ENCODE measurements at regions not wholly inside any gene's neighbourhood (a gene's known extent, or its start where the extent isn't known, plus 50 kb on each side); places are given as distances from the start of the nearest gene placed in this dataset.
"Not testable (repeated sequence)": the region's sequence is repeated elsewhere in the genome, so short reads cannot be mapped to it uniquely, and the experiment has no call there.

DNA sequence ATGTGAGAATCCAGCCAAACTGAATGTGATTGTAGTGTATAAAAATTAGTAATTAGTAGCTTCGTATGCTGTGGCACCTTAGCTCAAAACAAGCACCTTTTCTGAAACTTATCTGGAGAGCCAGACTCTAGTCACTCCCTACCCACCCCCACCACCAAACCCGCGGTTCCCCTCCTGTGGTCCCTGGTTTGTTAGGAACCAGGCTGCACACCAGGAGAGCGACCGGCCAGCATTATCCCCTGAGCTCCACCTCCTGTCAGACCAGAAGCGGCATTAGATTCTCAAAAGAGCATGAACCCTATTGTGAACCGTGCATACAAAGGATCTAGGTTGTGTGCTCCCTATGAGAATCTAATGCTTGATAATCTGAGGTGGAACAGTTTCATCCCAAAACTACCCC is 498.6 kb downstream of the CHSY3 start:
- Mint-ChIP-seq H3K9me3 (peaks cover 3% of the 10 kb centered on the region), H3K27ac (no peak overlapping the region), H3K36me3 (no peaks in the 10 kb centered on the region), H3K4me1 (no peaks in the 10 kb centered on the region), H3K4me3 (no peak overlapping the region)
- no peak for ATAC-seq
- no peak for DNase-seq (ENCODE audit: low spot score in 2 of 2)

DNA sequence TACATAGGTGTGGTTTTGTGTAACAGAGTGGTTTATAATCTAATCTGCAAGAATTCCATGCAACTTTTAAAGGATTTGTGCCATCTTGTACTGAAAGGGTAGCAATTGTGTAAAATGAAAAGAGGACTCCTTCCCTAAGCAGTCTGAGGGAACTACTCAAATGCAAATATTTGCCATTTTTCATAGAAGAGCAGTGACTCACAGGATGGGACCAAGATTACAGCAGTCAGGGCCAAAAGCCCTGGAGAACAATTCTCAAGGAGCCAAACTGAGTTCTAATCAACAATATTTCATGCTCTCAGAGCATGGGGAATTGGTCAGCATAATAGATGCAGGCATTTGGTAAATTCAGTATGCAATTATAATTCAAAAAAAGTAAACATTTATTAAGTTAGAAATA is 495.8 kb downstream of the CHSY3 start:
- ATAC-seq, result no peak
- Mint-ChIP-seq H3K9me3 (no peaks in the 10 kb centered on the region), H3K27ac (no peak overlapping the region), H3K4me3 (no peak overlapping the region), H3K4me1 (no peaks in the 10 kb centered on the region), H3K36me3 (no peaks in the 10 kb centered on the region)
- no peak for DNase-seq (ENCODE audit: low spot score in 2 of 2)

DNA sequence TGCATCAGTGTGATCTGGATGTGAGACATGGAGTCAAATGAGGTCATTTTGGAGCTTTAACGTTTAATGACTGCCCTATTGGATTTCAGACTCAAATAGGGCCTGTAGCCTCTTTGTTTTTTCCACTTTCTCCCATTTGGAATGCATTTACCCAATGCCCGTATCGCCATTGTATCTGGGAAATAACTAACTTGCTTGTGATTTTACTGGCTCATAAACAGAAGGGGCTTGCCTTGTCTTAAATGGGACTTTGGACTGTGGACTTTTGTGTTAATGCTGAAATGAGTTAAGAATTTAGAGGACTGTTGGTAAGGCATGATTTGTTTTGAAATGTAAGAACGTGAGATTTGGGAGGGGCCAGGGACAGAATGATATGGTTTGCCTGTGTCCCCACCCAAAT is 494.6 kb downstream of the CHSY3 start:
- ATAC-seq (no peak), DNase-seq (ENCODE audit: low spot score in 2 of 2) (no peak)
- Mint-ChIP-seq H3K27ac (no peak overlapping the region), H3K36me3 (no peaks in the 10 kb centered on the region), H3K9me3 (no peaks in the 10 kb centered on the region), H3K4me1 (no peaks in the 10 kb centered on the region), H3K4me3 (no peak overlapping the region)

DNA sequence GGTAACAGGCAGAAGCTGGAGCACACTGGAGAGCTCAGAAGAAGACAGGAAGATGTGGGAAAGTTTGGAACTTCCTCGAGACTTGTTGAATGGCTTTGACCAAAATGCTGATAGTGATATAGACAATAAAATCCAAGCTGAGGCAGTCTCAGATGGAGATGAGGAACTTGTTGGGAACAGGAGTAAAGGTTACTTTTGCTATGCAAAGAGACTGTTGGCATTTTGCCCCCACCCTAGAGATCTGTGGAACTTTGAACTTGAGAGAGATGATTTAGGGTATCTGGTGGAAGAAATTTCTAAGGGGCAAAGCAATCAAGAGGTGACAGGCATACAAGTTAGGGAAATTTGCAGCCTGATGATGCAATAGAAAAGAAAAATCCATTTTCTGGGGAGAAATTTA is 493.5 kb downstream of the CHSY3 start:
- H3K9me3 Mint-ChIP-seq; H3K4me3 Mint-ChIP-seq; DNase-seq (ENCODE audit: low spot score in 2 of 2); H3K36me3 Mint-ChIP-seq; H3K27ac Mint-ChIP-seq; H3K4me1 Mint-ChIP-seq; ATAC-seq: not testable (repeated sequence)

DNA sequence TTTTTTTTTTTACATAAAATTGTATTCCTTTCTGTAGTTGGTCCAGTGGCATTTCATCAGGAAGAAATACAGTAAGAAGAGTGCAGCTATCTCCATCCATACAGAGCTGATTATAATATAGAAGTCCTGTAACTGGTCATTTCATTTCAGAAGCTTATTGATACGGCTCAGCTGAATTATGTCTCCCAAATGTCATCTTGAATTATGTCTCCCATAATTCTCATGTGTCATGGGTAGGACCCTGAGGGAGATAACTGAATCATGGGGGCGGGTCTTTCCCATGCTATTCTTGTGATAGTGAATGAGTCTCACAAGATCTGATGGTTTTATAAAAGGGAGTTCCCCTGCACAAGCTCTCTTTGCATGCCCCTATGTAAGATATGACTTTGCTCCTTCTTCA is 492.9 kb downstream of the CHSY3 start:
- ATAC-seq (no peak), DNase-seq (ENCODE audit: low spot score in 2 of 2) (no peak)
- Mint-ChIP-seq H3K27ac (no peak overlapping the region), H3K4me1 (no peaks in the 10 kb centered on the region), H3K36me3 (no peaks in the 10 kb centered on the region), H3K4me3 (no peak overlapping the region), H3K9me3 (no peaks in the 10 kb centered on the region)

DNA sequence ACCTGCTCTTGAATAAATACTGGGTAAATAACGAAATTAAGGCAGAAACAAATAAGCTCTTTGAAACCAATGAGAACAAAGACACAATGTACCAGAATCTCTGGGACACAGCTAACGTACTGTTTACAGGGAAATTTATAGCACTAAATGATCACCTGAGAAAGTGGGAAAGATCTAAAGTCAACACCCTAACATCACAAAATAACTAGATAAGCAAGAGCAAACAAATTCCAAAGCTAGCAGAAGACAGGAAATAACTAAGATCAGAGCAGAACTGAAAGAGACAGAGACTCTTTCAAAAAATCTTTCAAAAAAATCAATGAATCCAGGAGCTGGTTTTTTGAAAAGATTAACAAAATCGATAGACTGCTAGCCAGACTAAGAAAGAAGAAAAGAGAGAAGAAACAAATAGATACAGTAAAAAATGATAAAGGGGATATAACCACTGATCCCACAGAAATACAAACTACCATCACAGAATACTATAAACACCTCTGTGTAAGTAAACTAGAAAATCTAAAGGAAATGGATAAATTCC is 487.5 kb downstream of the CHSY3 start:
- not testable (repeated sequence) for ATAC-seq; H3K9me3 Mint-ChIP-seq; H3K4me3 Mint-ChIP-seq; DNase-seq (ENCODE audit: low spot score in 2 of 2); H3K36me3 Mint-ChIP-seq; H3K27ac Mint-ChIP-seq; H3K4me1 Mint-ChIP-seq

DNA sequence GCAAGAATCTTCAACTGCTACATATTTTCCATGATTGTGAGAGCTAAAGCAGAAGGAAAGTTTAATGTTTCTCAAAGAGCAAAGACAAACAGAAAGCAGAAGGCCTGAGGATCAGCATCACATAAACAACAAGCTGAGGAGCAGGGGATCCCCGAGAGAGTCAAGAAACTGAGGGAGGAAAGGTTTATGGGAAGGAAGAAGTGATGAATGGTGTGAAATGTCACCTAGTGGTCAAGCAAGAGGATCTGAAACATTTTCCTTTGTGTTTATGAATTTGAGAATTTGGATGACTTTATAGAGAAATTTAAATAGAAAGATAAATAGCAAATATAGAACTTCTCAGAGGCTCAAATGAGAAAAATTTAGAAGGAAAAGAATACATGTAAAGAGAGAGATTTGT is 481.9 kb downstream of the CHSY3 start:
- Mint-ChIP-seq H3K27ac (no peak overlapping the region), H3K9me3 (no peaks in the 10 kb centered on the region), H3K4me1 (no peaks in the 10 kb centered on the region), H3K4me3 (no peak overlapping the region), H3K36me3 (no peaks in the 10 kb centered on the region)
- ATAC-seq (no peak), DNase-seq (ENCODE audit: low spot score in 2 of 2) (no peak)

DNA sequence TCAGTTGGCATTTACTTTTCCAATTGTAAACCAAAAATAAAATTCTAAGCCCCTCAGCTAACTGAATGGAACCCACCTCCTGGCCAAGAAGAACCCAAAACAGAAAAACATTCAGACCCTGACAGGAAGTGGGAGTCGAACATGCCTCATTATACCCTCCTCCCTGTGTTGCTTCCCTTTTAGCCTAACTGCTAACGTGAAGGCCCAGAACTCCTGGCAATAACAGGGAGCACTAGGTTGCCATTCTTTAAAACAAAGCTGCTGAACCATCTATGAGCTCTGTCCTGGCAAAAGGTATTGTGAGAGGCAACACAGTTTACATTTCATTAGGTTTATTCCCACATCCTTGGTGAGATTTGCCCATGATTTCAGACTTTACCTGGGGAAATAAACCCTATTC is 481.4 kb downstream of the CHSY3 start:
- Mint-ChIP-seq H3K9me3 (no peaks in the 10 kb centered on the region), H3K4me3 (no peak overlapping the region), H3K27ac (no peak overlapping the region), H3K4me1 (no peaks in the 10 kb centered on the region), H3K36me3 (no peaks in the 10 kb centered on the region)
- DNase-seq (ENCODE audit: low spot score in 2 of 2) (no peak), ATAC-seq (no peak)

DNA sequence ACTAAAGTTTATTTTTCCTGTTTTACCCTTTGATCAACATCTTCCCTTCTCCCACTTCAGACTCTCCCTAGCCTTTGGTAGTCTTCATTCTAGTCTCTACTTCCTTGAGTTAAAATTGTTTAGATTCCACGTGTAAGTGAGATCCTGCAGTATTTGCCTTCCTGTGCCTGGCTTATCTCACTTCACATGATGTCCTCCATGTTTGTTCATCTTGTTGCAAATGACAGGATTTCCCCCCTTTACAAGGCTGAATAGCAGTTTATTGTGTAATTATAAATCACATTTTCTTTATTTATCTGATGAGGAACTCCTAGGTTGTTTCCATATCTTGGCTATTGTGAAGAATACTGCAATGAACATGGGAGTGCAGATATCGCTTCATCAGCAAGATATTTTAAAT is 461.7 kb downstream of the CHSY3 start:
- H3K4me1 Mint-ChIP-seq, result no peaks in the 10 kb centered on the region
- H3K36me3 Mint-ChIP-seq, result no peaks in the 10 kb centered on the region
- ATAC-seq, result no peak
- H3K9me3 Mint-ChIP-seq, result peaks cover 3% of the 10 kb centered on the region
- DNase-seq (ENCODE audit: low spot score in 2 of 2), result no peak
- no peak overlapping the region for H3K4me3 Mint-ChIP-seq
- H3K27ac Mint-ChIP-seq, result no peak overlapping the region

DNA sequence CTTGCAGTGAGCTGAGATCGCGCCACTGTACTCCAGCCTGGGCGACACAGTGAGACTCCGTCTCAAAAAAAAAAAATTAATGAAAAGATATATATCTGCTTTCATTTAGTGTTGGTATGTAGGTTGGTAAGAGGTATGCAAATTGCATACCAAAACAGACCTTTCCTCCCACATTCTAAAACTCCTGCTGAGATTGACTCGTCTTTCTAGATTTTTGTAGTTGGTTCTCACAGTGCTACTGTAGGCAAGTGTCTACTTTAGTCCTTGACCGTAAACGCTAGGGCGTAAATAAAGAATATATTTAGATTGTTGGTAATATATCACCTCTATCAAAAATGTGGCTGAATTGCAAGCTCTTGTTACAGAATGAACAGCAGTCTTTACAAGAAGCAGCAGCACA is 445.9 kb downstream of the CHSY3 start:
- H3K4me1 Mint-ChIP-seq, result no peaks in the 10 kb centered on the region
- ATAC-seq (no peak), DNase-seq (ENCODE audit: low spot score in 2 of 2) (no peak)
- H3K9me3 Mint-ChIP-seq, result peaks cover 4% of the 10 kb centered on the region
- H3K27ac Mint-ChIP-seq, result no peak overlapping the region
- H3K36me3 Mint-ChIP-seq, result no peaks in the 10 kb centered on the region
- no peak overlapping the region for H3K4me3 Mint-ChIP-seq

DNA sequence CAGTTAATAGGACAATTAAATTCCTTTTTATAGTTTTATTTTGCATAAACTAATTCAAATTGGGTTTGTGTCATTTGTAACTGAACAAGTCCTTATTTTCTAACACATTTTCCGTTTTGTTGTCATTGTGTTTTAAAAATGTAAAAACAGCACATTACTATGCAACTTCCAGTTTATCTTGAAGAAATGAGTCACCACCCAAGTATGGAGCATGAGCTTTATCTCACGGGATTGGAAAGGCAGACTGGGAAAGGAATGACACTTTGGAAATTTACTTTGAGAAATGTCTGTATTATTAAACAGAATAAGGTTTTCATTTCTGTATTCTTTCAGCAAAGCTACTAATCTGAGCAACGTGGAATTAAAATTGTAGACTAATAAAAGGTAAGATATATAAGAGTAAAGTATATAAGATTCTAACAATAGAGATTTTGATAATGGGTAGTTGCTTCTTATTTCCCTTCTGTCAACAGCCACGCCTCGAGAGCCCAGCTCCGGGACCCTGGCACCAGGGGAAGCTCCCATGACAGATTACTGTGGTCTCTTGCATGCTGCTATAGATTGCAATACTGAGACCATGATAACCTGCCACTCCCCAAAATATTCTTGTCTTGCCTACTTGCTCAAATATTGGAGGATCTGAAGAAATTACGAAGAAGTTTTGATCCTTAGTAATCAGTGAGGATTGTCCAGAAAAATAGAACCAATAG is 433.1 kb downstream of the CHSY3 start:
- Mint-ChIP-seq H3K36me3 (no peaks in the 10 kb centered on the region), H3K27ac (no peak overlapping the region), H3K4me1 (no peaks in the 10 kb centered on the region), H3K4me3 (no peak overlapping the region), H3K9me3 (peaks cover 5% of the 10 kb centered on the region)
- ATAC-seq, result no peak
- no peak for DNase-seq (ENCODE audit: low spot score in 2 of 2)

DNA sequence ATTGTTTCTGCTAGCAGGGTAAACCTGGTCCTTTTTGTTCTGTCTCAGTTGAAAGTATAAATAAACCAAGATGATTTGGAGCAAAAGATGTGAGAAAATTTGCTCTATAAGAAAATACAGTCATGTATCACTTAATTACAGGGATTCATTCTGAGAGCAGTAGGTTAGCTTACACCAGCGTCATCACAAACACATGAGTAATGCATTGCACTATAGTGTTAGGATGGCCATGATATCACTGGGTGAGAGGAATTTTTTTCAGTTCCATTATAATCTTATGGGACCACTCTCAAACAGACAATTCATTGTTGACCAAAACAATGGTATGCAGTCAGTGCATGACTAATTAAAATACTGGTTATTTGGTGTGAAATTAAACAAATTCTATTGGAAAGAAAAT is 430.9 kb downstream of the CHSY3 start:
- DNase-seq (ENCODE audit: low spot score in 2 of 2) (no peak), ATAC-seq (no peak)
- no peaks in the 10 kb centered on the region for H3K36me3 Mint-ChIP-seq
- peaks cover 8% of the 10 kb centered on the region for H3K9me3 Mint-ChIP-seq
- no peak overlapping the region for H3K27ac Mint-ChIP-seq
- H3K4me3 Mint-ChIP-seq, result no peak overlapping the region
- no peaks in the 10 kb centered on the region for H3K4me1 Mint-ChIP-seq

DNA sequence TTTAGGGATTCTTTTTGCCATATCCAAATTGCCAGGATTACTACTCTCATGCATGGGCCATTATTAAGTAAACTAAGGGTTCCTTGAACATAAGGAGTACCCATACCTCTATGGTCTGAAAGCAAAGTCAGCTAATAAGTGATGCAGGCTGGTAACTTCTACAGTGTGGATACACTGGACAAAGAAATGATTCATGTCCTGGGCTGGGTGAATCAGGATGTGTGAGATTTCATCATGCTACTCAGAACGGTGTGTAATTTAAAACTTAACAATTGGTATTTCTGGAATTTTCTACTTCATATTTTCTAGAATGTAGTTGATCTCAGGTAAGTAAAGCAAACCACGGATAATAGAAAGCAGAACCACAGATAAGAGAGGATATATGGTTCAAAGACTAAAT is 428.8 kb downstream of the CHSY3 start:
- no peak overlapping the region for H3K27ac Mint-ChIP-seq
- no peaks in the 10 kb centered on the region for H3K4me1 Mint-ChIP-seq
- ATAC-seq (no peak), DNase-seq (ENCODE audit: low spot score in 2 of 2) (no peak)
- no peaks in the 10 kb centered on the region for H3K36me3 Mint-ChIP-seq
- H3K9me3 Mint-ChIP-seq, result peaks cover 8% of the 10 kb centered on the region
- H3K4me3 Mint-ChIP-seq, result no peak overlapping the region

DNA sequence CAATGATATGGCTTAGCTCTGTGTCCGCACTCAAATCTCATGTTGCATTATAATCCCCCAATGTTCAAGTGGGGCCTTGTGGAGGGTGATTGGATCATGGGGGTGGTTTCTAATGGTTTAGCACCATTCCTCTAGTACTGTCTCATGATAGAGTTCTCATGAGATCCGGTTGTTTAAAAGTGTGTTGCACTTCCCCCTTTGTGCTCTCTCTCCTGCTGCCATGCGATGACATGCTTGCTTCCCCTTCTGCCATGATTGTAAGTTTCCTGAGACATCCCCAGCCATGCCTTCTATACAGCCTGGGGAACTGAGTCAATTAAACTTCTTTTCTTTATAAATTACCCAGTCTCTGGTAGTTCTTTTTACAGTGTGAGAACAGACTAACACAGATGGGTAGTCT is 427.1 kb downstream of the CHSY3 start:
- H3K4me3 Mint-ChIP-seq, result no peak overlapping the region
- no peak for DNase-seq (ENCODE audit: low spot score in 2 of 2)
- H3K9me3 Mint-ChIP-seq, result peaks cover 8% of the 10 kb centered on the region
- H3K4me1 Mint-ChIP-seq, result no peaks in the 10 kb centered on the region
- no peak overlapping the region for H3K27ac Mint-ChIP-seq
- ATAC-seq, result no peak
- no peaks in the 10 kb centered on the region for H3K36me3 Mint-ChIP-seq

DNA sequence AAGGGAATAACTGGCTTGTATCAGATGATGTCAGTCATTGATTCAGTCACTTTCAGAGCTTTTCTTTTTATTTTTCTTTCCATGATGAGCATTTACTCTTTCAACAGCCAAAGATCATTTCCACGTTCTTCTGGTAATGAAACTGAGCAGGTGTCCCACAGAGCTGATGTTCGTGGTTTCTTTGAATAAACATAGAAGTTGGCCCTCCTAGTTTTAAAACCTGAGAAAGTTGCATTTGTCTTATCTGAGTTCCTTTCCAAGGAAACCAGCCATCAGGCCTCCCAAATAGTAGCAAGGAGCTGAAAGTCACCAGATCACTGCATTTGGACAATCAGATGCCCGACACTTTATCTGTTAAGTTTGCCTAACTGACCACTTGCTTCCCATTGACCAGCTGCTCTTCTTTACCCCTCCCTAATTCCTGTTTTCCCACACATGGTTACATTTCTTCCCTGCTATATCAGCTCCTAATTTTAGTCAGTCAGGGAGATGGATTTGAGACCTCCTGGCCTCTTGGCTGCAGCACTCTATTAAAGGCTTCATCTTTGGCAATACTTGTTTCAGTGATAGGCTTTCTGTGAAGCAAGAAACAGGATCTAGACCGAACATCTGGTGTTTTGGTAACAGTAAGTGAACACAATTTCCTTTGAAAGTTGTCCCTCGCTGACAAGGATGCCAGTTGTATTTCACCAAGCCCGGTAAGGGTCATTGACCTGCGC is 420.8 kb downstream of the CHSY3 start:
- Mint-ChIP-seq H3K36me3 (no peaks in the 10 kb centered on the region), H3K9me3 (peaks cover 6% of the 10 kb centered on the region), H3K27ac (no peak overlapping the region), H3K4me1 (no peaks in the 10 kb centered on the region), H3K4me3 (no peak overlapping the region)
- ATAC-seq (no peak), DNase-seq (ENCODE audit: low spot score in 2 of 2) (no peak)

DNA sequence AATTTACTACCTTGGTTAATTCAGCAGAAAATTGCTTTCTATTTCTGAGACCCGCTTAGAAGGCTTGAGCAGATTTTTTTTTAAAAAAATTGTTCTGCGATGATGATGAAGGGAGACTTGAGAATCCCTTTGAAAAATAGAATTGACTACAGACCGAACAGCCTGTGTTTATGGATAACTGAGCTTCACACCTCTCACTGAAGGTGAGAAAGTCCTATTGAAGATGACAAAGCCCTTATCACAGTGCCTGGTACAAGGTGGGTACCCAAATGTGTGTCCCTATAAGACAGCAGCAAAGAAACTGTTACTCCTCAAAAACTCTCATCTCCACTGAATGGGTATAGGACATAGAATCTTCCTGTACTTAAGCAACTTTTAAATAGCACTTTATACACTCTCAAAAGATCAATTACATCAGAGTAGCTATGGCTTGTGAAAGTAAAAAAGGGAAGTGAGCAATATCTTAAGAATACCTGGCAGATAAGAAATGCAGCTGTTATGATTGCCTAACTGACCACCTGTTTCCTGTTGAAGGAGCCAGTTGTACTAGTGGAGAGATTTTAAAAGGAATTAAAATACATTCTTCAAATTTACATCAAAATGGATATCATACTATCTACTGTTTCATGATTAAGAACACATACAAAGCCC is 419.7 kb downstream of the CHSY3 start:
- Mint-ChIP-seq H3K27ac (no peak overlapping the region), H3K4me3 (no peak overlapping the region), H3K36me3 (no peaks in the 10 kb centered on the region), H3K4me1 (no peaks in the 10 kb centered on the region), H3K9me3 (peaks cover 2% of the 10 kb centered on the region)
- DNase-seq (ENCODE audit: low spot score in 2 of 2) (no peak), ATAC-seq (no peak)

Data from stimulated activated effector memory CD8-positive, alpha-beta T cell treated with anti-CD3 and anti-CD28 coated beads, Interleukin-12 subunit alpha, Interleukin-12 subunit beta, amount 100 ng/mL, for 72 hours (primary cell).